GM23248 (cell line): ENCODE measurements at regions not wholly inside any gene's neighbourhood (a gene's known extent, or its start where the extent isn't known, plus 50 kb on each side); places are given as distances from the start of the nearest gene placed in this dataset.

Source experiments
- EZH2 ChIP-seq: fragments of 200-600 bp; sonication (generic); IDR thresholded peaks from 2 replicates; pipeline ENCODE4 v1.6.1; 2018; ENCODE audit warnings: antibody characterized with exemption, mild to moderate bottlenecking; ENCODE audit not compliant: insufficient read depth, poor library complexity, severe bottlenecking
- EZH2phosphoT487 ChIP-seq: fragments of 200-600 bp; sonication (generic); IDR thresholded peaks from 2 replicates; pipeline ENCODE4 v1.6.1; 2018; ENCODE audit warnings: antibody characterized with exemption, moderate library complexity, mild to moderate bottlenecking, low read depth; ENCODE audit not compliant: insufficient read depth

GRCh38 chr9:90100014-90100413 is 495.2 kb downstream of the GADD45G start:
- TF ChIP-seq EZH2phosphoT487: no peak
- no peak for TF ChIP-seq EZH2
